Caki2 (cell line): ENCODE measurements at regions not wholly inside any gene's neighbourhood (a gene's known extent, or its start where the extent isn't known, plus 50 kb on each side); places are given as distances from the start of the nearest gene placed in this dataset.
A peak's percentile ranks its signal among the peaks of the same experiment; 100 is the strongest.

Experiments
- DNase-seq: peaks from one replicate; pipeline ENCODE4 v3.0.0-alpha.2; 2015; ENCODE audit warnings: low read depth
- in situ Hi-C: cut with HindIII; loops from 2 replicates; pipeline ENCODE4 v1.10.0; 2016; ENCODE audit warnings: low sequenced_read_pairs, low pct_unique_long_range_greater_than_20kb, mixed read lengths

- DNase-seq, result peak; percentile 3
- in situ Hi-C loops, result no loop called here
Observed at GRCh38 chr5:33037076-33037475, 326.0 kb downstream of the NPR3 start.

GRCh38 chr5:33041586-33041985, 330.5 kb downstream of the NPR3 start:
- in situ Hi-C loops, result no loop called here

GRCh38 chr5:33043343-33043997, 332.3 kb downstream of the NPR3 start:
- in situ Hi-C loops, result no loop called here
- no peak for DNase-seq

More at GRCh38 chr5:33041586-33041985, 330.5 kb downstream of the NPR3 start:
- DNase-seq, result no peak

- in situ Hi-C loops, result no loop called here
- no peak for DNase-seq
Observed at GRCh38 chr5:33046091-33046490, 335.0 kb downstream of the NPR3 start.

- no peak for DNase-seq
- in situ Hi-C loops, result no loop called here
Observed at GRCh38 chr5:33048315-33048714, 337.2 kb downstream of the NPR3 start.

GRCh38 chr5:33049298-33049697, 338.2 kb downstream of the NPR3 start:
- in situ Hi-C loops, result no loop called here
- DNase-seq, result no peak

GRCh38 chr5:33049842-33050241, 338.7 kb downstream of the NPR3 start:
- peak; percentile 46 for DNase-seq
- in situ Hi-C loops, result no loop called here

- DNase-seq, result no peak
- in situ Hi-C loops, result no loop called here
Observed at GRCh38 chr5:33059081-33059480, 348.0 kb downstream of the NPR3 start.

GRCh38 chr5:33065131-33065530, 354.0 kb downstream of the NPR3 start:
- in situ Hi-C loops, result no loop called here
- no peak for DNase-seq

GRCh38 chr5:33067291-33067690, 356.2 kb downstream of the NPR3 start:
- in situ Hi-C loops, result no loop called here
- DNase-seq, result no peak

- in situ Hi-C loops, result no loop called here
- no peak for DNase-seq
Observed at GRCh38 chr5:33068786-33069185, 357.7 kb downstream of the NPR3 start.

- in situ Hi-C loops, result no loop called here
- no peak for DNase-seq
Observed at GRCh38 chr5:33072296-33072695, 361.2 kb downstream of the NPR3 start.

GRCh38 chr5:33072726-33073125, 361.6 kb downstream of the NPR3 start:
- in situ Hi-C loops, result no loop called here
- no peak for DNase-seq

GRCh38 chr5:33073881-33074327, 362.8 kb downstream of the NPR3 start:
- in situ Hi-C loops, result no loop called here
- DNase-seq, result no peak

- in situ Hi-C loops, result no loop called here
- DNase-seq, result no peak
Observed at GRCh38 chr5:33074548-33074947, 363.4 kb downstream of the NPR3 start.

GRCh38 chr5:33075731-33076130, 364.6 kb downstream of the NPR3 start:
- DNase-seq, result no peak
- in situ Hi-C loops, result no loop called here

GRCh38 chr5:33079548-33079947, 361.2 kb upstream of the TARS1 start:
- no peak for DNase-seq
- in situ Hi-C loops, result no loop called here

- DNase-seq, result no peak
Observed at GRCh38 chr5:33080287-33080686, 360.5 kb upstream of the TARS1 start.

GRCh38 chr5:33088176-33088575, 352.6 kb upstream of the TARS1 start:
- no peak for DNase-seq
- in situ Hi-C loops, result no loop called here

More at GRCh38 chr5:33080287-33080686, 360.5 kb upstream of the TARS1 start:
- in situ Hi-C loops, result no loop called here

- DNase-seq, result no peak
- in situ Hi-C loops, result no loop called here
Observed at GRCh38 chr5:33091571-33092363, 349.0 kb upstream of the TARS1 start.
